ENCODE measurements at regions not wholly inside any gene's neighbourhood (a gene's known extent, or its start where the extent isn't known, plus 50 kb on each side); places are given as distances from the start of the nearest gene placed in this dataset.

DNA sequence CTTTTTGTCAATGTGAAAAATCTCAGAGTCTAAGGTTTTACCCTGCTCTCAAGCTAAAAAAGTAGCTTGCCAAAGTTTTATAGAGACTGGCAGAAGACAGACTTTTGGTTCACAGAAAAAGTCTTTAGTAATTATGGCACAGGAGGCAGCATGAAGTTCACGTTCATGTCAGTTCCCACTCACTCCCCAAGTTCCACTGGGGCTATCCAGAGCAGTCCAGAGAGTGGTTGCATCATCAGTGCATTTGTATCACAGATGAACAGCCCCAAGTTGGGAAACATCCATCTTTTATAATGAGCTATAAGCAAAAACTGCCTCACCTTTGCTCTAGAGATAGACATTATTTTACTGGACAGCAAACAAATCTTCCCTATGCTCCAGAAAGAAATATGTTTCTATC, 454.1 kb upstream of the AGTR1 start:
- no peak for DNase-seq (ENCODE audit: extremely low read depth, low read depth, low spot score)

DNA sequence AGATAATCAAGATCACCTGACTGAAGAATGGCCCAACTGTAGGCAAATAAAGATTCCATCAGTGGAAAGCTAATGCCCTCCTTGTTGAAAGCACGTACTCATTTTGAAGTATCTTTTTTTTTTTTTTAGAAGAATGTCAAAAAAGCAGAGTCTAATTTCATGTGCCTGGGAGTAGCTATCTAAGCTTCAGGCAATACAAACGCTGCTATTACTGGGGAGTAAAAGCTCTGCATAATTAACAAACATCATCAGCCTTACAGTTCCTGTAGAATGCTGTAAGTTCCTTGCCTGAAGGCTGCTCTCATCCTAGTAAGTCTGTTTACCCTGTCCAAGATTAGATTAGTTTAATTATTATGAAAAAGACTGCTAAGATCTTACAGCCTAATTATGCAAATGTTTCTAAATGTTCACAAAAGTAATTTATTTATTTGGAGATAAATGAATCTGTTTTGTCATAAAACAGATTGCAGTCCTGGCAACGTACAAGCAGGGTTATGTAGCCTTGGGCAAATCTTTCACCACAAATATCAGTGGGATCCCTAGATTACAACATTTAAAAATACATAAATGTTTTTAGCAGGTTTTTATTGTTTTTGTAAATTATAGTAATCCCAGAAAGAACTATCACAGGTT, 451.3 kb upstream of the AGTR1 start:
- DNase-seq (ENCODE audit: extremely low read depth, low read depth, low spot score): no peak

DNA sequence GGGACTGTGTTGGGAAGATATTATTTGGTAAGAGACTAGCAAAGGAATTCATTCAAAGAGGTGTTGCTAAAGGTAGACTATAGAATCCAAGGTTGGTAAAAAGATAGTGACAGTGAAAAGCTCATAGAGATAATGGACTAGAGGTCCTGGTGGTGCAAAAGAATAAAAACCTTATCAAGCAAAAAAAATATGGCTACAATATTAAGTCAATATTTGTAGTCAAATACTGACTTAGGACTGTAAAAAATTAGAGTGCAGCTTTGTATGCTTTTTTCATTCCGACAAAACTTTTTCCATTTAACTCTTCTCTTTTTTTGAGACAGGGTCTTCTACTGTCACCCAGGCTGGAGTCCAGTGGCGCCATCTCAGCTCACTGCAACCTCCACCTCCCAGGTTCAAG, 444.0 kb upstream of the AGTR1 start:
- no peak for DNase-seq (ENCODE audit: extremely low read depth, low read depth, low spot score)

DNA sequence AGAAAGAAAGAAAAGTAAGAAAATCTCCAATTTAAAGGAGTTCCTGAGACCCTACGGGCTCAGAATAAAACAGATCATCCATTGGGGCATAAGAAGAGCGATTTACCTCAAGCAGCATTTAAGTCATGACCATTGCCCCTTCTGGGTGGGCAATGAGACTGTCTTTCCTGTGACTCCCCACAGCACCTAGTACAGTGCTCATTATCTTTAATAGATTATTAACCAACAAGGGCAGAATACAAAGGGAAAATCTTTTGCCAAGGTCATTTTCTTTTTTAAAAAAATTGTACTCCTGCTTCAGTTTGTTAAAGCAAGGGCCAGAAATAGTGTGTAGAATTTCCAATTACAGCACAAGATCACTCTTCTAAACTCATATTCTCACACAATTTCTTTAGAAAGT, 443.3 kb upstream of the AGTR1 start:
- DNase-seq (ENCODE audit: extremely low read depth, low read depth, low spot score): no peak

DNA sequence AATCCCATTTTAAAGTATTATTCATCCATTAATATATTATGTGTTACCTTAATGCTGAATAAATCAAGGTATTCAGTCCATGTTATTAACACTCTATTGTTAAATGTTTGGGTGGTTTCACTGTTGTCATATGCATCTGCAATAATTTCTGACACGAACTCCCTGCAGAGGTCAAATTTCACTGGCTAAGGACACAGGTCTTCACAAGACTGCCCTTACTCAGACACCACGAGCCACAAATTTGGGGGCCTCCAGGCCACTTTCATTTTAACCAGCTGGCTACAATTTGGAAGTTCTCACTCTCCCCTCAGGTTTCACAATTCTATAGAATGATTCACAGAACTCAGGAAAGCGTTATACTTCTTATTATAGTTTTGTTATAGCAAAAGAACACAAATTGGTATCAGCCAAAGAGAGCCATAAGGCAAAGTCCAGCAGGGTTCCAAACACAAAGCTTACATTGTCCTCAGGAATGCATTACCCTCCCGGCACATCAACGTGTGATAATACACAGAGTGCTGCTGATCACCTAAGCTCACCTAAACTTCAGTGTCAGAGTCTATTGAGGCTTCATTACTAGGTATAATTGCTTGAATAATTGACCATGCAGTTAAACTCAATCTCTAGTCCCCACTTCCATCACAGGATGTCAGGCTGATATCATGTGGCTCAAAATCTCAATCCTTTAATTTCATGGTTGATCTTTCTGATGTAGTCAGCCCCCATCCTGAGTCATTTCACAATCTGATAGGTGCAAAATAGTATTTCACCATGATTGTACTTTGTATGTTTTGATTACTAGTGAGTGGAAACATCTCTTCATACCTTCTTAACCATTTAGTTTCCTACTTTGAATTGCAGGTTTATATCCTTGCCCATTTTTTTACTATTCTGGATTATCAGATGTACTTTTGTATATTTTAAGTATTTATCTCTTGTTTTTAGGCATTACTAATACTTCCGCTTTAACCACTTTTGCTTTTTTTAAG, 441.4 kb upstream of the AGTR1 start:
- no peak for DNase-seq (ENCODE audit: extremely low read depth, low read depth, low spot score)

DNA sequence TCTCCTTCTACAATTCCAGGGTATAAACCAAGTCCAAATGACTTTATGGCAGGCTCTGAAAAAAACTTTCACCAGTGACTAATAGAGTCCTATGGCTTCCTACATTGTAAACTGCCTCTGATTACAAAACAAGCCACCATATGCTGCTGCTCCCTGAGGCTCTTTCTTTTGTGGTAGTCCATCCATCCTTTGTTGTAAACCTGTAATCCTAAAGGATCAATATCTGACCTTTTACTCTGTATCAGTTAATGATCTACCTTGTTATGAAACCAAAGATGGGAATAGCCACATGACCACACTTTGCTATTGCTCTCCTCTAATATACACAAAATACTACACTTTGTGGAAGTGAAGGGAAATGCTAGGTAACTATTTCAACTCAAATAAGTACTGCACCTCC, 434.7 kb upstream of the AGTR1 start:
- DNase-seq (ENCODE audit: extremely low read depth, low read depth, low spot score): no peak

DNA sequence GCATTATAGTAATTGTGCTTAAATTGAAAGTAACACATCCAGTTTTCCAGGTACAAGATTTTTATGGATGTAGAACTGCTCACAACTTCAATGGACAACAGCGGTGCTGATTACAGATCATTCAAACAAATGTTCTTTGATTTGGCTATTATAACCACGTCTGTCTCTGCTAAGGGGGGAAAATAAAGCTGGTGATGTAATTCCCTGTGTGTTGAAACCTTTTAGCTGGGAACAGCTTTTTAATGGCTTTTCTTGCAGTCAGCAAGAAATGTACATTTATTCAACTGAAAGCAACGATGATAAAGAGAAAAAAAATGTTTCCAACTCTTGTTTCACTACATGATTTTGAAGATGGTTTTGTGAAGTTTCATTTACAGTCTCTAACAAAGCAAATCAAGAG, 431.9 kb upstream of the AGTR1 start:
- no peak for DNase-seq (ENCODE audit: extremely low read depth, low read depth, low spot score)

DNA sequence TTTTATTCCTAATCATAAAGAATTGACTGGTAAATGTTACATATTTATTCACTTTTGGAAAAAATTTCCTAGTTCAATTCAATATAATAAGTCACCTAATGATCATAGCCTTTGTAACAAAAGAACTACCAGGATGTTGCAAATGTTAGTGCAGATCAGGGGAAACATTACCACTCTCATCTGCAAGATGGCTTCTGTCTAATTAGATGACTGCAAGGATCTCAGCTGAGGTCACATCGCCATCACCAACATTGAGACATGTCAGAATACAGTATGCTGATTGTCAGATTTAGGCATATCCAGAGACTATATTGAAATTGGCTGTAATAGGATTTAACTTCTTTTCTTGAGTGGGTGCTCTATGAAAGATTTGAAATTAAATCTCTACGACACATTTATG, 431.4 kb upstream of the AGTR1 start:
- no peak for DNase-seq (ENCODE audit: extremely low read depth, low read depth, low spot score)

DNA sequence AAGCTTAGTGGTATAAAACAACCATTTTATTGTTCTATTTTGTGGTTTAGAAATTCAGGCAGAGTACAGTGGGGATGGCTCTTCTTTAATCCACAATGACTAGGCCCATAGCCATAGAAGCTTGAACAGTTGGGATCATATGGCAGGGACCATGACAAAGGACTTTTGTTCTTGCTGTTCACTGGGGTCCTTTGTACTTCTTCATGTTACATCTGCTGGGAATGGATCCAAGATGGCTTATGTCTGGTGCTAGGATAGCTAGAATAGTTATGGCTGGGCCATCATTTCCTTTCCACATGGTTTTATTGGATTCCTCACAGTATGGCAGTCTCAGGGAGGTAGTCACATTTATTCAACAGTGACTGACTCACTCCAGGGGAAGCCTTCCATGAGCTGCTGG, 427.9 kb upstream of the AGTR1 start:
- DNase-seq (ENCODE audit: extremely low read depth, low read depth, low spot score): no peak

DNA sequence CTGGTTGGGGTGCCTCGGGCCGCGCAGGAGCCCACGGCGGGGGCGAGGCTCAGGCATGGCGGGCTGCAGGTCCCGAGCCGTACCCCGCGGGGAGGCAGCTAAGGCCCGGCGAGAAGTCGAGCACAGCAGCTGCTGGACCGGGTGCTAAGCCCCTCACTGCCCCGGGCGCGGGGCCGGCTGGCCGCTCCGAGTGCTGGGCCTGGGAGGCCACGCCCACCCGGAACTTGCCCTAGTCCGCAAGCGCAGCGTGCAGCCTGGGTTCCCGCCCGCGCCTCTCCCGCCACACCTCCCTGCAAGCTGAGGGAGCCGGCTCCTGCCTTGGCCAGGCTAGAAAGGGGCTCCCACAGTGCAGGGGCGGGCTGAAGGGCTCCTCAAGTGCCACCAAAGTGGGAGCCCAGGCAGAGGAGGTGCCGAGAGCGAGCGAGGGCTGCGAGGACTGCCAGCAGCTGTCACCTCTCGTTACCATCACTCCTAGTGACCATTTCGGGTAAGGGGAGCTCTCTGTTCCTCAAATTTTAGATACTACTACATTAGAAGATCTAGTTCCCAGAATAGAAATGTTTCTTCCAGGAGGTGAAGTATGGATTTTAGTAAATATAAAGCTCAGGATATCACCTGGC, 417.0 kb upstream of the AGTR1 start:
- no peak for DNase-seq (ENCODE audit: extremely low read depth, low read depth, low spot score)

DNA sequence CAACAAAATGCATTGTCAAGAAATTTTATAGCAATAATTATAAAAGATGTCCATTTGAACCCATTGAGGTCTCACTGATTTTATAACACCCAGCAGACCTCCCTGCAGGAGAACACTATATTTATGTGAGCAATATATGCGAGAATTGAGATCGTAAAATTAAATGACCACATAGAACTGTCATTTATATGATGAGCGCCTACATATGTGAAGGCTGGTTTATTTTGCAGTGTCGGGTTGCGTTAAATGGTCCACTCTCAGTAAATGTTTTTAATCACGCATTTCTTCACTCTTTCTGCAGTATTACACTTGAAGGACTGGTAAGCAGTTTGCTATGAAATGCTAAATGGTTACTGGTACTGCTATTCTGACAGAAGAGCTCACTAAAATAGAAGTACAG, 408.5 kb upstream of the AGTR1 start:
- no peak for DNase-seq (ENCODE audit: extremely low read depth, low read depth, low spot score)

DNA sequence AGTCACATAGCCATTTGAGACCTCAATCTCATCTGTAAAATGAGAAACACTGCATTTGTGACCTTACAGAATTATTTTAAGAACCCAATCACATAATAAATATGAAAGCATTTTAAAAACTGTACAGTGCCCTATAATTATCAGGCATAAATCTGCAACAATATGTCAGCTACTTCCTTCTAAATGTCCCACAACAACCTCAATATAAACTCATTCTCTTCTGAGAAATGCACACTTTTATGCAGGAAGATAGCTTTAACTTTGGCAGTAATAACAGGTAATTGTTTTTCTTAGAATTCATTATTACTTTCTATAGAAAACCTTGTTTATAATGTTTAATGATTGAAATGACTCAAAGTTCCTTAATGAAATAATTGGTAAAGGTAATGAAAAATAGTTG, 400.7 kb upstream of the AGTR1 start:
- DNase-seq (ENCODE audit: extremely low read depth, low read depth, low spot score): no peak

DNA sequence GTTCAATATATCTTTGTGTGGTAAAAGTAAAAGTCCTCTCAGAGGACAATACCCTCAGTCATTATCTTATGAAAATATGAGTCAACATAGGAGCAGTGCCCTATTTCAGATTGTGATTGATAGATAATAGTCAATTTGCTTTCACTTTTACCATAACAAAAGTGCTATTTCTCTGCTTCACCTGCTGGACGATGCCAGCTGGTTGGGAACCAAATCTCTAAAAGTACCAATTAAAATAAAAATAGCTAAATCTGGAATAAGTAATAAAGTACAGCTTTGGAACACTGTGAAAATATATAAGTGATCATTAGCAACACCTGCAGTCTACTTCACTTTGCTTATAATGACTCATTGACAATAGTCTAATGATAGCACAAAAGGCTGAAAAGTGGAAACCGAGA, 390.3 kb upstream of the AGTR1 start:
- no peak for DNase-seq (ENCODE audit: extremely low read depth, low read depth, low spot score)

DNA sequence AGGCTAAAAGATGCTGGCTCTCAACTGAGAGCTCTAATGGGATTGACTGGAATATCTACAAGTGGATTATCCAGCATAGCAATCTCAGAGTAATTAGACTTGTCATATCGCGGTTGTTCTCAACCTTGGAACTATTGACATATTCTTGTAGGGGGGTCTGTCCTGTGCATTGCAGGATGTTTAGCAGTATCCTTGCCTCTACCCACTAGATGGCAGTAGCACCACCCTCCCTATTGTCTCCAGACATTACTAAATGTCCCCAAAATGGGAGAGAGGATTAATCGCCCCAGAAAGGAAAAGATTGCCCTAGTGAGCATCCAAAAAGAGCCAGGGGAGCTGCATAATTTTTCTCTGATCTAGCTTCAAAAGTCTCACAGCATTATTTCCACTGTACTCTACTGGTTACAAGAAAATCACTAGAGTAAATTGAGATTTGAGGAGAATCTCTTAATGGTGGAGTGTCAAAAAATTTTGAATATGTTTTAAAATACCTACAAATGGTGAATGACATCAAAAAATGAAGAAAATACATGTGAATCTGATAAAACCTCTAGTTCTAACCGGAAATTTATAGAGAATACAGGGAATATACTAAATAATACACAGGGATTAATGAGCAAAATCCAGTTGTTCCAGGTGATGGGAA, 388.2 kb upstream of the AGTR1 start:
- peak; percentile 14 for DNase-seq (ENCODE audit: extremely low read depth, low read depth, low spot score)

DNA sequence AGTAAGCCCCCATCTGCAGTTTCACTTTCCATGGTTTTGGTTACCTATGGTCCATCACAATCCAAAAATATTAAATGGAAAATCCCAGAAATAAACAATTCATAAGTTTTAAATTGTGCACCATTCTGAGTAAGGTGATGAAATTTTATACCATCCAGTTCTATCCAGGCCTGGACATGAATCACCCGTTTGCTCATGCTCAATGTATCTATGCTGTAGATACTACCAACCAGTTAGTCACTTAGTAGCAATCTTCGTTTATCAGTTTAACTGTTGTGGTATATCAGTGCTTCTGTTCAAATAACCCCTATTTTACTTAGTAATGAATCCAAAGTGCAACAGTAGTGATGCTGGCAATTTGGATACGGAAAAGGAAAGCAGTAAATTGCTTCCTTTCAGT, 381.9 kb upstream of the AGTR1 start:
- DNase-seq (ENCODE audit: extremely low read depth, low read depth, low spot score): no peak

DNA sequence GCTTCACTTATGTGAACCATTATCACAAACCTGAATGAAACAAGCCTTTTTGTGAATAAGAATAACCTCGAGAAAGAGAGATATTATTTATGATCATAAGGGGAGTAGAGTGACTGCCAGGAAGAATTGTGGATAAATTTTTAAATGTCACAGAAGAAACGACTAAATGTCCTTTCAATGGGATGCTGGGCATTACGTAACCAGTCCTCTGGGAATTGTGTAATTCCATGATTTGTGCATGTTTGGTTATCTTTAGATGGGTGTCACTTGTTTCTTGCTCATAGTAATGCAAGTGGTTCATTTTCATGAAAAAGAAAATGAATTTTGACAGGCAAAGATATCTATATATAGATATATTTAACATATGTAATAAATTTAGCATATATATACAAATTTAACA, 379.5 kb upstream of the AGTR1 start:
- DNase-seq (ENCODE audit: extremely low read depth, low read depth, low spot score): no peak

DNA sequence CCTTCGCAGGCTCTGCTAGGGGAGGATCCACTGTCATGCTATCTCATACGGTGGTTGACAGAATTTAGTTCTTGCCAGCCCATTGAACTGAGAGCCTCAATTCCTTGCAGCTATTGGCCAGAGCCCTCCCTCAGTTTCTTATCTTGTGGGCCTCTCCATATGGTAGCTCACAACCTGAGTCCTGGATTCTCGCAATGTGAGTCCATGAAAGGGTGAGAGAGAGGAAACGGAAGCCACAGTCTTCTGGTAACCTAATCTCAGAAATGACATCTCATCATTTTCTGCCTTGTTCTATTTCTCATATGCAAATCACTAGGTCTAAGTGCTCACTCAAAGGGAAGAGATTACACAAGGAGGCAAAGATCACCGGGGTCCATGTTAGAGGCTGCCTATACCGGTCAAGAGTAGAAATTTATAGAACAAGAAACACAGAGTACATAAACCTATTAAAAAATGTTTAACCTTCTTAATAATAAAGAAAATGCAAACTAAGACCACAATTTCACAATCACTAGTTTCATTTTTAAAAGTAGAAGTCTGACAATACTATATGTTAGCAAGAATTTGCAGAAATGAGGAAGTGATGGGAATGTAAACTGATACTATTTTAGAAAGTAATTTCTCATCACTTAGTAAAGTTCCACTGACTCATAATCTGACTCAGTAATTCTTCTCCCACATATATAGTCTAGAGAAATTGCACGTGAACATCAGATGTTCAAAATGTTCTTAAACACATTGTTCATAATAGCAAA, 378.4 kb upstream of the AGTR1 start:
- no peak for DNase-seq (ENCODE audit: extremely low read depth, low read depth, low spot score)

DNA sequence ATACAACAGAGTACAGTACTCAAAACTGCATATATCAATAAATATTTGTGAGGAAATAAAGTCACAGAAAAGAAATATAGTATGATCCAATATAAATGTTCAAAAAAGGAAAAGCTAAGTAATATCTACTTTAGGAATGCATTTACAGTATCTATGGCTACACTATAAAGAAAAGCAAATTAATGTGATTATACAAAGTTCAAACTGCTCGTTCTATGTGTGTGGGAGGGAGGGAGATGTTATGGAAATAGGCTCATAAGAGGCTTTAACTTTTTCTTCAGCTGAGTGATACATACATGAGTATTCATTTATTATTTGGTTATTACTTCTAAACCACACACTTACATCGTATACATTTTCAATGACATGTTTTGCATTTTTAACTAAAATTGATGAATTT, 377.7 kb upstream of the AGTR1 start:
- no peak for DNase-seq (ENCODE audit: extremely low read depth, low read depth, low spot score)

DNA sequence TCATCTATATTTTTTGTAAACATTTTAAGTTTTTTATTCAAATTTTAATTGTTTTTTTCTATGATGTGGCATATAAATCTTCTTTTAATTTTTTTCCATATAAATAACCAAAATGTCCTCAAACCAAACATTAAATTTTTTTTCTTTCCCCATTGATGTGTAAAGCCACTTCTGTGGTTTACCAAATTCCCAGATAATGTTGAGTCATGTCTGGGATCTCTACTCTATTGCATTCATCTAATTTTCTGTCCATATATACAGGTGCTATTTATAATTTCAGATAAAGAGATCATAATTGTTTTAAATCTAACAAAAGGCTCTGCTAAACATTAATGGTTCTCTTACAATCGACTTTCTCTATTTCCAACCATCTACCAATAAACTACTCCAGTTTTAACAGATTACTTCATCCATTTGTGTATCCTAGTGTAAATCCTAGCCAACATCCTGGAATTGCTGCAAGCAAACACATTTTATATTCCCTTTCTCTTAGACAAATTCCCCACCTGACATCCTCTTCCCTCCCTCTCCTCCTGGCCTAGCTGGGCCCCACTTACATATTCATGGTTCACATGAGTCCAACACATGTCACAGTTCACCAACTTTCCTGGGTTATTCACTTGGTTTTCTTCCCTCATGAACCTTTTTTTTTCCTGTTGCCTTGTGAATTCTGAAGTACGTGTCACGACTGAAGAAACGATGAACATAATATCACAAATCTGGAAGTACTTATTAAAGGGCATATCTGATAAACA, 368.0 kb upstream of the AGTR1 start:
- no peak for DNase-seq (ENCODE audit: extremely low read depth, low read depth, low spot score)

DNA sequence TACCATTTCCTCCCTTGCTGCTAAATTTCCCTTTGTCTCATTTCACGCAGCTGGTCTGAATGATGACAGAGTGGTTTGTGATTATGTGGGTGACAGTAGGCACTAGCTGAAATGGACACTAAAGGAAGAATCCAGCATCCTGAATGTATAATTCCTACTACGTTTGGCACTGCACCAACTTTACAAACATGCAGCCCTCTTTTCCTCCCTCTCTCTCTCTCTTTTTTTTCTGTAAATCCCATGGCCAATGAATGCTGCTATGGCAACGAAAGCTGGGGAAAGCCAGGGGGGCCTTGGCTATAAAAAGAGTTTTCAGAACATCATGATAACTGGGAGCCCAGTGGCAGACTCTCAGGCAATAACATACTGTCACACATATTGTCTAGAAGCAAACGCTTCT, 367.2 kb upstream of the AGTR1 start:
- no peak for DNase-seq (ENCODE audit: extremely low read depth, low read depth, low spot score)

Data from glomerular endothelial cell (primary cell).